GM12892 (cell line): ENCODE measurements at regions not wholly inside any gene's neighbourhood (a gene's known extent, or its start where the extent isn't known, plus 50 kb on each side); places are given as distances from the start of the nearest gene placed in this dataset.
"Not testable (repeated sequence)": the region's sequence is repeated elsewhere in the genome, so short reads cannot be mapped to it uniquely, and the experiment has no call there.

Experiments used
- DNase-seq: peaks from one replicate; pipeline ENCODE4 v3.0.0; 2011; ENCODE audit not compliant: insufficient read length
- FAIRE-seq: peaks from 2 replicates; lab custom pipeline; 2011; peaks lifted over from hg19 to GRCh38; lab: Jason Lieb, UNC
- POLR2A ChIP-seq: IDR thresholded peaks from 2 replicates; pipeline ENCODE4 v1.6.1; 2011; ENCODE audit warnings: low read depth, low read length, control low read depth
- POLR2AphosphoS5 ChIP-seq: IDR thresholded peaks from 2 replicates; pipeline ENCODE4 v1.6.1; 2011; ENCODE audit warnings: low read depth, low read length, control low read depth
- TAF1 ChIP-seq: IDR thresholded peaks from 2 replicates; pipeline ENCODE4 v1.6.1; 2011; ENCODE audit warnings: low read depth, mild to moderate bottlenecking, control low read depth, low read length, borderline replicate concordance

GRCh38 chr12:13342971-13343370 lies 146.4 kb downstream of the EMP1 start:
- FAIRE-seq (no peak), DNase-seq (no peak)
- no peak for TF ChIP-seq TAF1
- TF ChIP-seq POLR2A = no peak
- no peak for TF ChIP-seq POLR2AphosphoS5

- DNase-seq = no peak
- no peak for FAIRE-seq
- TF ChIP-seq TAF1 (no peak), POLR2A (no peak), POLR2AphosphoS5 (no peak)
These were observed 143.6 kb downstream of the EMP1 start for GRCh38 chr12:13340149-13340548.

- TF ChIP-seq POLR2A (no peak), POLR2AphosphoS5 (no peak), TAF1 (no peak)
- FAIRE-seq (no peak), DNase-seq (no peak)
These were observed 143.0 kb downstream of the EMP1 start for GRCh38 chr12:13339538-13339937.

- no peak for FAIRE-seq
- DNase-seq = no peak
- no peak for TF ChIP-seq TAF1
- TF ChIP-seq POLR2A = no peak
- TF ChIP-seq POLR2AphosphoS5 = no peak
These were observed 142.6 kb downstream of the EMP1 start for GRCh38 chr12:13339091-13339490.

- FAIRE-seq = no peak
- no peak for DNase-seq
- TF ChIP-seq POLR2AphosphoS5 = no peak
- TF ChIP-seq POLR2A = no peak
- TF ChIP-seq TAF1 = no peak
These were observed 141.3 kb downstream of the EMP1 start for GRCh38 chr12:13337791-13338190.

GRCh38 chr12:13336216-13336615 lies 139.7 kb downstream of the EMP1 start:
- FAIRE-seq = no peak
- TF ChIP-seq POLR2A = no peak
- no peak for DNase-seq

- TF ChIP-seq POLR2AphosphoS5 = no peak
- no peak for FAIRE-seq
- DNase-seq = no peak
These were observed 132.0 kb downstream of the EMP1 start for GRCh38 chr12:13328535-13328934.

- FAIRE-seq = no peak
- TF ChIP-seq POLR2A (no peak), POLR2AphosphoS5 (no peak), TAF1 (no peak)
- DNase-seq = no peak
These were observed 129.6 kb downstream of the EMP1 start for GRCh38 chr12:13326076-13326475.

- FAIRE-seq, DNase-seq: not testable (repeated sequence)
These were observed 128.5 kb downstream of the EMP1 start for GRCh38 chr12:13325037-13325436.

GRCh38 chr12:13318231-13319015 lies 121.9 kb downstream of the EMP1 start:
- DNase-seq (no peak), FAIRE-seq (no peak)
- TF ChIP-seq POLR2A (no peak), TAF1 (no peak), POLR2AphosphoS5 (no peak)

- no peak for FAIRE-seq
- no peak for TF ChIP-seq POLR2A
- no peak for TF ChIP-seq TAF1
- TF ChIP-seq POLR2AphosphoS5 = no peak
- no peak for DNase-seq
These were observed 120.2 kb downstream of the EMP1 start for GRCh38 chr12:13316587-13317246.

GRCh38 chr12:13313886-13314285 lies 117.4 kb downstream of the EMP1 start:
- DNase-seq (no peak), FAIRE-seq (no peak)
- TF ChIP-seq POLR2A (no peak), TAF1 (no peak), POLR2AphosphoS5 (no peak)

- FAIRE-seq (no peak), DNase-seq (no peak)
- TF ChIP-seq POLR2AphosphoS5 = no peak
- no peak for TF ChIP-seq TAF1
- TF ChIP-seq POLR2A = no peak
These were observed 115.0 kb downstream of the EMP1 start for GRCh38 chr12:13311551-13311950.
